ENCODE measurements at regions not wholly inside any gene's neighbourhood (a gene's known extent, or its start where the extent isn't known, plus 50 kb on each side); places are given as distances from the start of the nearest gene placed in this dataset.

DNA sequence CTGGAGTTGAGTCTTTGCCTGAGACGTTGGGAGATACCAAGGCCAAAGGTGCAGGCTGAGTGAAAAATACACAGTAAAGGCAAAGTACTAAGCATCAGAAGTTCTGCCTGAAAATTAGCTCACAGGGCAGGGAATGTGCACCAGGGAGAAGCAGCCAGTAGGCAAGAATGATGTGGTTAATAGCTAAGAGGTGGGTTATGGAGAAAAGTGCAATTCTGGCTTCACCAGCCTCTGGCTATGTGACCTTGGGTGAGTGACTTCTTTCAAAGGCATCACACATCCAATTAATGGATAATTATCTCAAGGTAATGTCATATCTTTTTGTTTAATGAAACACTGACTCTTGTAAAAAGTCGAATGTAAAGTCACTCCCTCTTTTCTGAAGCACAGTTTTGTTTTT is 230.7 kb upstream of the FGGY start:
- no peak for DNase-seq

DNA sequence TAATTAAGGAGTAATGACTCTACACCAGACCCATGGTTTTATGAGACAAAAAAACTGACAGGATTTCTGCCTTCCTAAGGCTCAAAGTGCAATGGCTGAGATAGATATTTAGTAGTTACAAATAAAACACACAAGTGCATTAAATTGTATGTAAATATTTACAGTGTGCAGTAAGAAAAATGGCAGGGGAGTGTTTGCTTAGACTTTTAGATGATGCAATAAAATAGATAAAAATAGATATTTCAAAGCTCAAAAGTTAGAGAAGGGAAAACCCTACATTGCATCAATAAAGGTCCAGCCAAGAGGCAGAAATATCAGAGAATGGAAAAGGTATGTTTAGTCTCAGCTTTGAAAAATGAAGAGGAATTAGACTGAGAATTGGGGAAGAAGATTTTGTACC is 226.3 kb upstream of the FGGY start:
- DNase-seq: no peak

DNA sequence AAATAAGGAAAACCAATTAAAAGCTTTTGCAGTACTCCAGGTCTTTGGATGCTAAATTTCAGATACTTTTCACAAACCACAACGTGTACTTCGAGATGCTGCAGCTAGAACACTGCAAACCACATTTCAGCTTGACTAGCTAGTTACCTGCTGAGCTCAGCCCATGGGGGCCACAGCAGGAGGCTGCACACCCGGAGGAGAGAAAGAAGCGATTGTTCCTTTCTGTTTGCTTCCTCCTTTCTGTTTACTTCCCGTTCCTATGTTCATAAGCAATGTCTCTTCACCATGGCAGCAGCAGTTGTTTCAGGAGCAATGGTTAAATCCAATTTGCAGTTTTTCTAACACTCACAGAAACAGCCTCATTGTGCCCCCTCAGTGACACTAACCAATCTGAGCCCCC is 225.6 kb upstream of the FGGY start:
- DNase-seq: no peak

- no peak for DNase-seq
Observed at GRCh38 chr1:59071876-59072582, 224.9 kb upstream of the FGGY start.

- DNase-seq: peak; percentile 53
Observed at GRCh38 chr1:59072583-59072947, 224.3 kb upstream of the FGGY start.

- no peak for DNase-seq
Observed at GRCh38 chr1:59074598-59074997, 222.3 kb upstream of the FGGY start.

- no peak for DNase-seq
Observed at GRCh38 chr1:59075021-59075420, 221.9 kb upstream of the FGGY start.

DNA sequence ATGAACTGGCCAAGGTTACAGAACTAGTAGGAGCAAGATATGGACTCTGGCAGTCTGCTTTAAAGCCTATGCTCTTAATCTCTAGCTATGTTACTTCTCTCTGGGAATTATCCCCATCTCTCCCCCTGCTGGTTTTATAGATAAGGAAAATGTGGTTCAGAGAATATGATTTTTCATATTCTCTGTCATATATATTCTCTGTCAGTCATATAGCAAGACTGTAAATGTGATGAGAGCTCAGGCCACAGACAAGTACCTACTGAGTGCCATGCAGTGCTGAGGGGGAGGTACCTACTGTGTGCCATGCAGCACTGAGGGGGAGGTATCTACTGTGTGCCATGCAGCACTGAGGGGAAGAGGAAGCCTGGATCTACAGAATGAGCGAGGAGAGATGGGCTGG is 220.3 kb upstream of the FGGY start:
- DNase-seq: no peak

DNA sequence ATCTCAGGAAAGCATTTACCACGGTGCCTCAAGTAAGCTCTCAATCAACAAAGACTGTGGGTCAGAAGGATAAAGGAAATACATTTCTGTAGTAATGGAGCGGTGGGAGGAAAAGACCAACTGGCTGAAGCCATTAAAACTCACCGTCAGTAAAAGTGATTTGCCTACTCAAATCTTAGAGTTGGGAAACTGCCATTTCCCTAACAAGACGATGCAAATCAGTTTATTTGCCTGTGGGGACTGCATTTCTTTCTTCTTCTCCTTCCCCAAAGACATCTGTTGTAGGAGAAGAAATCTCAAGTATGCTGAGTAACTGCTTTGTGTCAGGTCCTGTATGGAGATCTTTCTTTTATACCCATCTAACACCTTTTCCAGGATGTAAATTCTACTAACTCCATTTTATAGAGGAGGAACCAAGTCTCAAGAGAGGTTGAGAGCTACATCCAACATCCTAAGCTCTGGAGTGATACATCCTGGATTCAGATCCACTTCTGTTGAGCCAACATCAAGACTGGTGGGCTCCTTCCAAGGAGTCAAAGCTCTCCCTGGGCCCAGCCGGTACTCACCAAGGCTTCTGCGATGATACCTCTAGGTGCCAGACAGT is 219.3 kb upstream of the FGGY start:
- no peak for DNase-seq

DNA sequence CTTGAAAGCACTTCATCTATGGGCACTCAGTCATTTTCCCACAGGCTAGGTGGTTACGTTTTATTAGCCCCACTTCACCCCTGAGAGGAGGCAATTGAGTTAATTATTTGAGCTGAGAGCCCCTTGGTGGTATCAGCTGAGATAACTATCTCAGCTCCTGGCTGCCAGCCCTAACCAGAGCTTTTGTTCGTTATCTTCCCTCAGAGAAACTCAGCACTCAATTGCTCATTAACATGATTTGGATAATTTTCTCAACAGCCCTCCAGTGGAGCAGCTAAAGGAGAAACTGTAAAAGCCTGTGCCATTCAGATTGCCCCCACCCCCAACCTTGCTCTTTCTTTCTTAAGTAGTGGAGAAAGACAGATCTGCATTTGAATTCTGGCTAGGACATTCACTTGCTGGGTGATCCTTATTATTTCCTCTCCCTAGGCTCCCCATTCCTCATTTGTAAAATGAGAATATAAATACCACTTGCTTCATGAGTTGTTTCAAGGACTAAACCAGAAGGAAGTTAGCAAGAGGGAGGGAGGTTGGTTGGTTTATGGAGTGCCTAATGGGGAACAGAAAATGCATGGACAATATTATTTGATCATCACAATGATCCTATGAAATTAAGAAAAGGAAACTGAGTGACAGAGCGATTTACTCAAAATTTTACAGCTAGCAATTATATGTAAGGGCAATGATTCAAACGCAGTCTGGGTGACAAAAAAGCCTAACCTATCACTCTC is 218.7 kb upstream of the FGGY start:
- peak; percentile 98 for DNase-seq

- no peak for DNase-seq
Observed at GRCh38 chr1:59078866-59079265, 218.0 kb upstream of the FGGY start.

DNA sequence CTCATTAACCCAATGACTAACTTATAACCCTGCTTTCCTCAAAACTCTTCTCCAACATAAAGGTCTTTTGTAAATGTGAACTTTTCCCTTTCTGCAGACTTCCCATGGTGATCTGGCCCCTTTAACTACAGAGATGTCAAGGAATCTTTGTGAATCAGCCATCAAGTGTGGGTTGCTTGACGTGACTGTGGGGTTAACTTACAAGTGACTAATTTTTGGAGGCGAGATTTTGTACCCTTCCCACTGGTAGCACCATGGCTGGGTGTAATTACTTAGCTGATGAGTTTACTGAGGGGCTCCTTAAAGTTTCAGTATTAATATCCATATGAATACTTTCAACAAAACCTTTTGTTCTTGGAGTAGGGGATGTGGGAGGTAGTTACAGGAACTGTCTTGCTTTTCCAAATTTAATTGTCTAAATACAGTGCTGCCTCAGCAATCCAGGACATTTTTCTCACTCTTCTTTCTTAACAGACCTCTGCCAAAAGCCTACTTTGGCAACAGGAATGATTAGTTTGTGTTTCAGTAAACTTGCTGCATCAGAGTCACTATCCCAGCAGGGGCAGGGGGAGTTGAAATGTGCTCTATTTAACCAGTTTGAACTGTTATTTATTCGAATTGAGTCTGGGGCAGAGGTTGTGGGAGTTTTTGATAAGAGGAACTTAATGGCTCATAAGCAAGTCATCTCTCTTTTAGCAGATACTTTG is 217.3 kb upstream of the FGGY start:
- DNase-seq: no peak

- DNase-seq: no peak
Observed at GRCh38 chr1:59081181-59081580, 215.7 kb upstream of the FGGY start.

DNA sequence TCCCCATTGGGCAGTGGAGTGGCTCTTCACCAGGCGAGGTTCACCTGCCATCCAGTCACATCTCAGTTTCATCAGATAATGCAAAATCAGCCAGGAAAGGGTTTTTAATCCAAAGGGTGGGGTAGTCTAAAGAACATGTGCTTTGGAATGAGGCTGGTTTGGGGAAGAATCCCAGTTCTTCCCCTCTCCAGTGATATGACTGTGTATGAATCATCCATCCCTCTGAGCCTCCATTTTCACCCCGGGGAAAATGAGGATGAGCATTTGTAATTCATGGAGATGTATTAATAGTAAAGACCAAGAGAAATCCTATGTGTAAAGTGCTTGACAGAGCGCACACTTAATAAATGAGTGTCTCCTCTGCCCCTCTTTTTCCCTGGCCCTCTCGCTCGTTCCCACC is 215.1 kb upstream of the FGGY start:
- no peak for DNase-seq

GRCh38 chr1:59083946-59084865 is 212.7 kb upstream of the FGGY start:
- no peak for DNase-seq

- DNase-seq: no peak
Observed at GRCh38 chr1:59085101-59085500, 211.8 kb upstream of the FGGY start.

- DNase-seq: no peak
Observed at GRCh38 chr1:59089036-59089798, 207.7 kb upstream of the FGGY start.

DNA sequence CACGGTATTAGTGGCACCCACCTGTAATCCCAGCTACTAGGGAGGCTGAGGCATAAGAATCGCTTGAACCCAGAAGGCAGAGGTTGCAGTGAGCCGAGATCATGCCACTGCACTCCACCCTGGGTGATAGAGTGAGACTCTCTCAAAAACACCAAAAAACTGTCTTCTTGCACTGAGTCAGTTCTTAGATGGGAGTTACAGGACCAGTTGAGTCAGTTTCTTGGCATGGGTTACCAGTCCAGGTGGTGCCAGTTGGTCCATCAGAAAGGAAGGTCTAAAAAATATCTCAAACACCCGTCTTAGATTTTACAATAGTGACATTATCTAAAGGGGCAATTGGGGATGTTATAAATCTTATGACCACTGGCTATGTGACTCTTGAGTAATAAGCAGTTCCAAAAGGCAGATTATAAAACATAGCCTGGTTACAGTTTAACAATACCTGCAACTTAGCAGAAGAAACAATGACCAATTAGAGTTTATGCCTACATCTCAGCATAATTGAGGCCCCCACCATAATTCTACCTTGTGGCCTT is 206.9 kb upstream of the FGGY start:
- no peak for DNase-seq

- no peak for DNase-seq
Observed at GRCh38 chr1:59092126-59092525, 204.8 kb upstream of the FGGY start.

DNA sequence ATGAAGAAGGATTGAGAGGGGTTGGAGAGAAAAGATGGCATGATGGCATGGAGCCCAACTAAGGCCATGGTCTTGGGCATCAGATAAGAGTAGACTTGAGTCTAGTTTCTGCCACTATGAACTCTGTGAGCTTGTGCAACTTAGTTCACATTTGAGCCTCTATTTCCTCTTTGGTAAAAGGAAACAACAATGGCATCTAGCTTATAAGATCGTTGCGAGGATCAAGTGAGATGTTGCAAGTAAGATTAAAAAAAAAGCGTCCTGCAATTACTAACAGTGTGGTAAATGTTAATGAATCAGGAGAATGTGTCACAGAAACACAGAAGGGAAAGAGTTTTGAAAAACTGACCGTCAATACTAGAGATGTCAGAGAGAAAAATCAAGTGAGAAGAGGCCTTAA is 202.9 kb upstream of the FGGY start:
- DNase-seq: no peak

- DNase-seq: no peak
Observed at GRCh38 chr1:59096501-59096900, 200.4 kb upstream of the FGGY start.

DNA sequence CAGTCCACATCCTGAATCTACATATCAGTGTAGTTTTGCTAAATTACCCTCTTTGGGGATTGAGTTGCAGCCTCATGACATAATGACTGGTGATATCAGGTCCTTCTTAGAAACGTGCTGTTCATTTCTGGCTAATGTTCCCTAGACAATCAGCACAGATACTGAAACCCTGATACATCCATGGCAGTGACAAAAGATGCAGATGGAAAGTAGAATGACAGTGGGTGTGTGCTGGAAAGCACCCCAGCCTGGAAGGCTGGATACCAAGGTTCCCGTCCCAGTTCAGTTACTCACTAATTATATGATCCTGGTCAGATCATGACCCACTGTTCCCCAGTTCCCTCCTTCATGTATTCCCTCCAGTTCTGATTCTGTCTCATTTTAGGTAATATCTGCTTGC is 198.2 kb upstream of the FGGY start:
- no peak for DNase-seq
